Activated CD4-positive, alpha-beta T cell treated with anti-CD3 and anti-CD28 coated beads, Interleukin-2, amount 50 U/mL, for 48 hours (primary cell): ENCODE measurements at regions not wholly inside any gene's neighbourhood (a gene's known extent, or its start where the extent isn't known, plus 50 kb on each side); places are given as distances from the start of the nearest gene placed in this dataset.
"Not testable (repeated sequence)": the region's sequence is repeated elsewhere in the genome, so short reads cannot be mapped to it uniquely, and the experiment has no call there.

ENCODE experiments used
- DNase-seq, 2 experiments: peaks; one replicate each; pipeline ENCODE4 v3.0.0-alpha.2; 2020

GRCh38 chr16:29355339-29356059, 51.0 kb downstream of the NPIPB11 start:
- DNase-seq, result not testable (repeated sequence)

- DNase-seq, result not testable (repeated sequence)
Observed at GRCh38 chr16:29354449-29354848, 52.1 kb downstream of the NPIPB11 start.

- not testable (repeated sequence) for DNase-seq
Observed at GRCh38 chr16:29352617-29352999, 53.9 kb downstream of the NPIPB11 start.

- DNase-seq, result not testable (repeated sequence)
Observed at GRCh38 chr16:29351970-29352616, 54.4 kb downstream of the NPIPB11 start.

GRCh38 chr16:29351271-29351969, 55.1 kb downstream of the NPIPB11 start:
- DNase-seq, result not testable (repeated sequence)

GRCh38 chr16:29349966-29350365, 56.5 kb downstream of the NPIPB11 start:
- not testable (repeated sequence) for DNase-seq

- DNase-seq, result not testable (repeated sequence)
Observed at GRCh38 chr16:29348748-29349147, 57.8 kb downstream of the NPIPB11 start.

GRCh38 chr16:29348123-29348690, 58.3 kb downstream of the NPIPB11 start:
- not testable (repeated sequence) for DNase-seq

- DNase-seq, result not testable (repeated sequence)
Observed at GRCh38 chr16:29346796-29347580, 59.5 kb downstream of the NPIPB11 start.

GRCh38 chr16:29346203-29346602, 60.3 kb downstream of the NPIPB11 start:
- DNase-seq, result not testable (repeated sequence)

GRCh38 chr16:29342937-29343336, 63.6 kb downstream of the NPIPB11 start:
- not testable (repeated sequence) for DNase-seq

- not testable (repeated sequence) for DNase-seq
Observed at GRCh38 chr16:29340779-29341438, 65.6 kb downstream of the NPIPB11 start.

- DNase-seq, result not testable (repeated sequence)
Observed at GRCh38 chr16:29340235-29340634, 66.3 kb downstream of the NPIPB11 start.

- not testable (repeated sequence) for DNase-seq
Observed at GRCh38 chr16:29338821-29339700, 67.5 kb downstream of the NPIPB11 start.

- not testable (repeated sequence) for DNase-seq
Observed at GRCh38 chr16:29337385-29337901, 69.1 kb downstream of the NPIPB11 start.

- DNase-seq, result not testable (repeated sequence)
Observed at GRCh38 chr16:29335549-29335846, 71.0 kb downstream of the NPIPB11 start.

GRCh38 chr16:29334776-29335548, 71.5 kb downstream of the NPIPB11 start:
- not testable (repeated sequence) for DNase-seq

GRCh38 chr16:29333492-29334097, 72.9 kb downstream of the NPIPB11 start:
- DNase-seq, result not testable (repeated sequence)

- DNase-seq, result not testable (repeated sequence)
Observed at GRCh38 chr16:29330623-29331022, 75.9 kb downstream of the NPIPB11 start.
